ENCODE measurements at regions not wholly inside any gene's neighbourhood (a gene's known extent, or its start where the extent isn't known, plus 50 kb on each side); places are given as distances from the start of the nearest gene placed in this dataset.

- H3K27ac ChIP-seq: no peak overlapping the region
- TF ChIP-seq CTCF (IDR thresholded peaks at IDR 0.05): no peak
- no peak for TF ChIP-seq ZFX (IDR thresholded peaks at IDR 0.05; ENCODE audit: borderline replicate concordance)
Measured at GRCh38 chr4:127055357-127055756, 577.4 kb upstream of the INTU start.

- no peak for TF ChIP-seq CTCF (IDR thresholded peaks at IDR 0.05)
- TF ChIP-seq ZFX (IDR thresholded peaks at IDR 0.05; ENCODE audit: borderline replicate concordance): no peak
- H3K27ac ChIP-seq: no peak overlapping the region
Measured at GRCh38 chr4:127069675-127070074, 563.1 kb upstream of the INTU start.

- TF ChIP-seq CTCF (IDR thresholded peaks at IDR 0.05) (no peak), ZFX (IDR thresholded peaks at IDR 0.05; ENCODE audit: borderline replicate concordance) (no peak)
- H3K27ac ChIP-seq: no peak overlapping the region
Measured at GRCh38 chr4:127071443-127071842, 561.3 kb upstream of the INTU start.

- no peak for TF ChIP-seq ZFX (IDR thresholded peaks at IDR 0.05; ENCODE audit: borderline replicate concordance)
- TF ChIP-seq CTCF (IDR thresholded peaks at IDR 0.05): no peak
- H3K27ac ChIP-seq: no peak overlapping the region
Measured at GRCh38 chr4:127080141-127080540, 552.6 kb upstream of the INTU start.

GRCh38 chr4:127081041-127081440 lies 551.7 kb upstream of the INTU start:
- TF ChIP-seq CTCF (IDR thresholded peaks at IDR 0.05) (no peak), ZFX (IDR thresholded peaks at IDR 0.05; ENCODE audit: borderline replicate concordance) (no peak)
- no peak overlapping the region for H3K27ac ChIP-seq

- no peak overlapping the region for H3K27ac ChIP-seq
- no peak for TF ChIP-seq CTCF (IDR thresholded peaks at IDR 0.05)
- no peak for TF ChIP-seq ZFX (IDR thresholded peaks at IDR 0.05; ENCODE audit: borderline replicate concordance)
Measured at GRCh38 chr4:127082986-127083385, 549.8 kb upstream of the INTU start.

GRCh38 chr4:127084666-127085065 lies 548.1 kb upstream of the INTU start:
- TF ChIP-seq CTCF (IDR thresholded peaks at IDR 0.05): no peak
- no peak for TF ChIP-seq ZFX (IDR thresholded peaks at IDR 0.05; ENCODE audit: borderline replicate concordance)
- H3K27ac ChIP-seq: no peak overlapping the region

Data from 22Rv1 (cell line).